ENCODE measurements at regions not wholly inside any gene's neighbourhood (a gene's known extent, or its start where the extent isn't known, plus 50 kb on each side); places are given as distances from the start of the nearest gene placed in this dataset.
A peak's percentile ranks its signal among the peaks of the same experiment; 100 is the strongest.

DNA sequence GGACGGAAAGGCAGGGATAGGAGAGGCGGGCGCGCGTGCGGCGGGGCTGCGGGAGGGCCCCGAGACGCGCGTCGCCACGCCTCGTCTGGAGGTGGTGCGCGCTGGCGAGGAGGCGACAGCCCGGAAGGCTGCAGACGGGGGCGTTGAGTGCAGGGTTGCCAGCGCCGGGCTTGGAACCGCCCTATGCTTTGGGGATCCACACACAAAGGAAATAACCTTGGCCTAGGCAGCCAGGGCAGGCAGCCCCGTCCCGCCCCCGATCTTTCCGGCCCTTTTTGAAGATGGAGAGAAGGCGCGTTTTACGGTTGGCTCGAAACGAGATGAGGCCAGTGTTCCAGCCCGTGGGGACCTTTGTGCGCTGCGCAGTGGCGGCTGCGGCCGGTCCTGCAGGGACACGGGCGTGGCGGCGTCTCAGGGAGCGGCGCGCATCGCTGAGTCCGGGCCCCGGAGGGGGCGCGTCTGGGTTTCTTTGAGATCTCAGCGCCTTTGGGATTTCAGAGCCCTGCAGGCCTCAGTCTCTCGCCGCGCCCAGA, 50.8 kb upstream of the TRIM2 start:
- Mint-ChIP-seq H3K27ac (peak overlapping the region; percentile 40), H3K4me1 (peaks cover 33% of the 10 kb centered on the region), H3K4me3 (peak overlapping the region; percentile 80), H3K36me3 (ENCODE audit: low read depth) (no peaks in the 10 kb centered on the region), H3K27me3 (peaks cover 51% of the 10 kb centered on the region), H3K9me3 (no peaks in the 10 kb centered on the region)
- CTCF ChIA-PET = no interaction called here
- POLR2A ChIA-PET = no interaction called here
- peak; percentile 71 for DNase-seq

DNA sequence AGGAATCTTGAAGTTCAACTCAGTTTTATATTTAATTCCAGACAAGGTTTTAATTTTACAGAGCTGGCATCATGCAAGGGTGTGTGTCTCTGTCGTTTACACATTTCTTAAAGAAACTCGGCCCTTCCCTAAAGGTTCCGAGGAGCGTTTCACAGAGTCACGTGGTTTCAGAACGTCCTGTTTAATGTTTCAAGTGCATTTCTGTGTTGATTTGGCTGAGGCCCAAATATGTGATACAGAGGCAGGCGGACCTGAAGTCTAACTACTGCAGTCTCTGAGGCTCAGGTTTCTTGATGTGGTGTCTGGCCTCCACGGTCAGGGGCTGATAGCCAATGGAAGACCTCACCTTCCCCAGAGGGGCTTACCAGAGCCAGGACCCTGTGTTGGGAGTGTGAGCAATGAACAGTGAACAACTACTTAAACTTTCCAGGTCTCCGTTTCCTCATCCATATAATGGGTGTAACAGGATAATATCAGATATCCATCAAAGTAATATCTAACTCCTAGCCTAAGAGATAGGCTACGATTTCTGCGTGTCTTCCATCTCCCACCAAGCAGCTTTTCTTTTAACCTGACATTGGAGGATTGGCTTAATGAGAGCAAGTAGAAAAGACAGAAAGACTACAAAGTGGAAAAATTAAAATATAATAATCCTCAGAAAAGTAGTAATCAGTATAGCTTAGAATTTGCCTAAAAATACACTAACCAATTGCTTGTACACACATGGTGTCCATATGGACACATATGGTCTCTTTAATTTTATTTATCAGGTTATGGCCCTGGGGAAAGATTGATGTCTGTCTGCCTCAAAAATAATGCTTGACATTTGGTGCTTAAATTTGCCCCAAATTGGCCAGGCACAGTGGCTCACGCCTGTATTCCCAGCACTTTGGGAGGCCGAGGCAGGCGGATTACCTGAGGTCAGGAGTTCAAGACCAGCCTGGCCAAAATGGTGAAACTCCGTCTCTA, 50.0 kb upstream of the TRIM2 start:
- Mint-ChIP-seq H3K36me3 (ENCODE audit: low read depth) (no peaks in the 10 kb centered on the region), H3K27me3 (peaks cover 50% of the 10 kb centered on the region), H3K27ac (no peak overlapping the region), H3K9me3 (no peaks in the 10 kb centered on the region), H3K4me3 (peak overlapping the region; percentile 80), H3K4me1 (peaks cover 39% of the 10 kb centered on the region)
- CTCF ChIA-PET = no interaction called here
- no peak for DNase-seq
- POLR2A ChIA-PET = no interaction called here

Data from activated CD4-positive, alpha-beta memory T cell treated with anti-CD3 and anti-CD28 coated beads, Interleukin-2, amount 10 ng/mL, durations not matched to agents 7 days and 5 days (primary cell).